GM18520 (cell line): ENCODE measurements at regions not wholly inside any gene's neighbourhood (a gene's known extent, or its start where the extent isn't known, plus 50 kb on each side); places are given as distances from the start of the nearest gene placed in this dataset.
"Not testable (repeated sequence)": the region's sequence is repeated elsewhere in the genome, so short reads cannot be mapped to it uniquely, and the experiment has no call there.

ENCODE experiments used
- ATAC-seq: cut with Tn5 transposase; IDR thresholded peaks from one replicate; pipeline ENCODE4 v1.9.1; 2021; ENCODE audit not compliant: unreplicated experiment

- ATAC-seq = not testable (repeated sequence)
Measured at GRCh38 chr7:112592565-112593263, 111.9 kb downstream of the LSMEM1 start.

GRCh38 chr7:112594397-112594796 lies 113.6 kb downstream of the LSMEM1 start:
- no peak for ATAC-seq

DNA sequence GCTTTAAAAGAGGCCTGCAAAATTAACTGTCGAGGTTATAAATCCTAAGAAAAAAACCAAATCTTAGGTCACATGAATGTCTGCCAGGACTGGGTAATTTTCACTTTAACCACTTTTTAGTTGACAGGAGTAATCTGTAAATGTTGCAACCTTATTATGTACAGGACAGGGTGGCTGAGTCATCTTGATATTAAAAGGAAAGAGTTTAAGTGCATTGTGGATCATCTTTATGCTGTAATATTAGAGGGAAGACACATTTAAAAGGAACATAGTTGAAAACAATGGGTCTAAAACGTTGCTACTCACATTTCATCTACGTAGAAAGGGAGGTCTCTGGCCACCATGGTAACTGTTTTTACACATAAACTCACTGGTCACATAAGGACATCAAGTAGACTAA lies 115.5 kb downstream of the LSMEM1 start:
- no peak for ATAC-seq

GRCh38 chr7:112596981-112597380 lies 116.2 kb downstream of the LSMEM1 start:
- ATAC-seq = no peak

- no peak for ATAC-seq
Measured at GRCh38 chr7:112603673-112604072, 122.9 kb downstream of the LSMEM1 start.

GRCh38 chr7:112610636-112611035 lies 129.8 kb downstream of the LSMEM1 start:
- ATAC-seq = no peak

DNA sequence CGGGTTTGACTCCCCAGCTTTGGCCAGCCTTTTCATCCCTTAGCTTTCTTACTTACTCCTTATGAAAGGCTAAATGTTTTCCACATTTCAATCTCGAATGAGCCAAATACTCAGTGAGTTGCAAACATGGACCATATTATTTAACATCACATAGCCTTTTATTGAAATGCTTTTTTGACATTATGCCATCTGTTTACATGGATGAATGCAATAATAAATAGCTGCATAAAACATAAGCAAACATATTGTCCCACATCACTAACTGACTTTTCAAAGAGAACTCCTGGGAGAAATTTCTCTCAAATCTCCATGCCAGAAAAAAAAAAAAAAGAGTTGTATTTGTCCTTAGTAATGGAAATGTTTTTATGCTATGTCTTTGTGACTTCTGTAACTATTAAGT lies 134.9 kb downstream of the LSMEM1 start:
- ATAC-seq = no peak

GRCh38 chr7:112616295-112616694 lies 135.5 kb downstream of the LSMEM1 start:
- no peak for ATAC-seq

DNA sequence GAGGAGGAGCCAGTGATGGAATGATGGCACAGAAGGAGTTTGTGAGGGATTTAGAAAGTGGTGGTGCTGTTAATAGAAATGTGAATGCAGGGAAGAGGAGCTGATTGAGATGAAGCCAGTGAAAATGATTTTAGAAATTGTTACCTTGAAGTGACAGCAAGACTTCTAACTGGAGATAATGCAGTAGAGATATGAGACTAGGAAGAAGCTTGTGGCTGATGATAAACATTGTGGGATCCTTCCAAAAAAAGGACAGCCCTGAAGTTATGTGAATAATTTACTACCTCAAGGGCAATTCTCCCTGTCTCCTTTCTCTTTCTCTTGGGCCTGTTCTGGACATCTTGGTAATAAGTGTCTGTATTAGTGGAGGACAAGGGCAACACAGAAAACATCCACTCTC lies 138.6 kb downstream of the LSMEM1 start:
- ATAC-seq = no peak

- ATAC-seq = no peak
Measured at GRCh38 chr7:112622159-112622715, 141.4 kb downstream of the LSMEM1 start.

DNA sequence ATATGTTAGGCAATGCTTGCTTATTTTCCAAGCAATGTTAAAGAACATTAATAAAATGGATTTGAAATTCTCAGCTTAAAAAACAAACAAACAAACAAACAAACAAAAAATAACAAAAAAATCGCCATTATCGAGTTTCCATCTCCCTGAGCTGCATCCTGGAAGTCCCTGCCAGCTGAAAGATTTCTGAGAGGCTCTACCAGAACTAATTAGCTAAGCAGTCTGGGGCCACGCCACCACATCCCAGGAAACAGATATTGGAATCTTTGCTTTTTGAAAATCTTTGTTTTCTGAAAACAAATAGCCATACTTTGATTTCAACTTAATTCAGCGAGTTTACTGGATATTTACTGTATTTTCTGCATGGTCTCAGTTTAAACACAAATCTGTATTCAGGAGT lies 143.6 kb downstream of the LSMEM1 start:
- no peak for ATAC-seq

DNA sequence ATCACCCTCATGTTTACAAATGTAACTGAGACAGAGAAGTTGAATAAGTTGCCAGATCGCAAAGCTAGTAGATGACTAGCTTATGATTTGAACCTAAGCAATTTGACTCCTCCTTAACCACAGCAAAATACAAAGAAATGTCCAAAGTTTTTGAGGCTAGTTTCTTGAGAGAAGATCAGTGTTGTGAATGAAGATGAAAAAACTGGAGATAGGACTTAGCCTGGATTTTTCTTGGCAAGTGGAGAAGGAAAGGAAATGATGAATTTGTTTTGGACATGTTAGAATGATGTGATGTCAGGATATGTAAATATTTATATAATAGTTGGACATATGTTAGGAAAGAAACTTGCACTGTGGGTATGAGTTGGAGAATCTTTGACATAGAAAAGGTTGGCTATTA lies 149.8 kb downstream of the LSMEM1 start:
- no peak for ATAC-seq

GRCh38 chr7:112634107-112634506 lies 153.3 kb downstream of the LSMEM1 start:
- no peak for ATAC-seq

DNA sequence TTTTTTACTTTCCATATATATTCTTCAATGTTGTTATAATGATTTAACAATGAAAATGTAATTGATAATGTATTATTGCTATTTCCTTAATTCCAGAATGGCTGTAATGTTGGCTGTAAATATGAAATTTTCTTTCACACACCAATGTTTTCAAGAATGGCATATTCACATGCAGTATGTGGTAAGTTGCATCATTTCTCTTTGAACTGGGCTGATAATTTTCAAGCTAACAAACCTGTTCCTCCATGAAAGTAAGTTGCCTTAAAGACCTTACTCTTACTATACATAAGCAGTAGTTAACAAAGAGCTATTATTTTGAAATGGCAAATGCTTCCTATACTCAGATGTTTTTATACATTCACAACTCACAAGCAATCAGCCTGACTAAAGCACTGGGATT lies 154.5 kb downstream of the TMEM168 start:
- ATAC-seq = no peak

DNA sequence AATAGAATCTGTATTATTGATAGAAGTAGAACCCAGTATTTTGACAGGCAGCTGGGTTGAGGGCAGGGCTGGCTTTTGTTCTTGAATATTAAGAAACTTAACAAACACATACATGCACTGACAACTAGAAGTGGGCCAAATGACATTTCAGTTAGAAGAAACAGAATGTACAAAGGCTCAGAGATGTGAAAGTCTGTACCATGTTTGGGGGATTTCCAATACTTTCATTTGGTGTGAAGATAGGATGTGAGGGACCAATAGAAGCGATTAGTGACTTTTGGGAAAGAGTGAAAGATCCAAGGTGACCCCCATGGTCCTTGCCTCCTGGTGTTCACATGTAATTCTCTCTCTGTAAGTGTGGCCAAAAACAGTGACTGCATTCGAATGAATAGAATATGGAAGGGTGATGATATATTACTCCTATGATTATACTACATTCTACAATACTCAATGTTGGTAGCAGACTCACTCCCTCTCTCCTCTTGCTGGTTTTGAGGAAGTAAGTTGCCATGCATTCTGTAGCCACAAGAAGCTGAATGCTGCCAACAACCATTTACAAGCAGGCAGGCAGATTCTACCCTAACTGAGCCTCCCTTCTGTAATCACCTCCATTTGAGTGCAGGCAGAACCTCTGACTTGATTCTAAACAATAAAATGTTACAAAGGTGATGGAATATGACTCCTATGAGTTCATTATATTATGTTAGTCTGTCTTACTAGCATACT lies 151.4 kb downstream of the TMEM168 start:
- no peak for ATAC-seq

DNA sequence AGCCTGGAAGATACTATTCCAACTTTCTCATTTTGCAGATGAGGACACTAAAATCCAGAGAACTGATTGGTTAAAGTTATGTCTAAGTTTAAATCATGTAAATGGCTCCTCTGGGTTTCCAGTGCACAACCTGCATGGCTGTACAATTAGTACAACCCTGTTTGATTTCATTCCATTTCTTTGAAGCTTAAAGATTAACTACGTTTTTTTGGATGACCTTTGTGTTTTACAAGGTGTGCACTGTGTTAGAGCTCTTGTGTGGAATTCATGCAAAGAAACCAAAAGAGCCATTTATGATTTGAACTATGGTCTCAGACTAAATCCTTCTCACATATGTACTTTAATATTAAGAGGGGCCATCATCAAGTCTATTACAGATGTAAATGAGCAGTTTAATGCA lies 149.5 kb downstream of the TMEM168 start:
- no peak for ATAC-seq

GRCh38 chr7:112646783-112647182 lies 143.4 kb downstream of the TMEM168 start:
- no peak for ATAC-seq

DNA sequence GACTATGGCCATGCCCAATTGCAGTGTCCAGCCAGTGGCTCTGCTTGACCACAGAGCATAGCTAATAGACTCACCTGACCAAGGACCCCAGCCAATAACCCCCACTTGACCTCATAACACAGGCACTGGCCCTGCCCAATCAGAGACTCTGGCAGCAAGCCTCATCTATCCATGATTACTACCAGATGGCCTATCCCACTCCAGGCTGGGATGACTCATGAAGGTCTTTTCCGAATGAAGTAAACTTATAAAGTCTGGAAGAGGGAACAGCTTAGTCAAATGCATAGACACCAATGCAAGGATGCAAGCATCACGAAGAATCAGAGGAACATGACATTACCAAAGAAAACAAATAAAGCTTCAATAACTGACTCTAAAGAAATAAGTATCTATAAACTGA lies 141.4 kb downstream of the TMEM168 start:
- no peak for ATAC-seq

DNA sequence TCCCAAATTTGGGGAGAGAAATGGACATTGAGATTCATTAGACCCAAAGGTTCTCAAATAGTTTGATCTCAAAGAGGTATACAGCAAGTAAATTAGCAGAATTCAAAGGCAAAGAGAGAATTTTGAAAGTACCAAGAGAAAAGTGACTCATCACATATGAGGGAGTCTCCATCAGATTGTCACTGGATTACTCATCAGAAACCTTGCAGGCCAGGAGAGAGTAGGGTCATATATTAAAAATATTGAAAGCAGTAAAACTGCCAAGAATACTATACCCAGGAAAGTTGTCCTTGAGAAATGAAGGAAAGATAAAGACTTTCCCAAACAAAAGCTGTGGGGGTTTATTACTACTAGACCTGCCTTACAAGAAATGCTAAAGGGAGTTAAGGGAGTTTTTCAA lies 140.6 kb downstream of the TMEM168 start:
- no peak for ATAC-seq

- ATAC-seq = no peak
Measured at GRCh38 chr7:112654322-112655216, 135.6 kb downstream of the TMEM168 start.

DNA sequence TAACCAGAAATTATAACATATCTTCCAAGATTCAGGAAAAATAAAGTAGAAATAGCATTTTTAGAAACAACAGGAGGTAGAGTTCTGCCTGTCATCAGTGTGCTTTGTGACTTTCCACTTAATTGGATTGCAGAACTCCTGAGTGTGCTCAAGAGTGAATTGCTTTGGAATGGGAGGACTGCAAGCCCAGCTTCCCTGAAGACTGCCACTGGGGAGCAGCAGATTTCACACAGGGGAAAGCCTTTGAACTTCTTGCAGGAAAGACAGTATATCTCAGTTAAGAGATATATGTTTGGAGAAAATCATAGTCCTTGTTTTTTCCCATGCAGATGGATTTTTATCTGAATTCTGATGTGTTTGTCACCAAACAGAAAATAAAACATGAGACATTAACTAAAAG lies 124.5 kb downstream of the TMEM168 start:
- no peak for ATAC-seq
